Parathyroid adenoma (tissue), 2 donors: ENCODE measurements at regions not wholly inside any gene's neighbourhood (a gene's known extent, or its start where the extent isn't known, plus 50 kb on each side); places are given as distances from the start of the nearest gene placed in this dataset.
"Not testable (repeated sequence)": the region's sequence is repeated elsewhere in the genome, so short reads cannot be mapped to it uniquely, and the experiment has no call there.

Experiments used
- H2AFZ ChIP-seq: fragments of 300-600 bp; sonication (generic); one replicate; pipeline ENCODE4 v1.7.0; 2017; ENCODE audit warnings: antibody characterized with exemption, mild to moderate bottlenecking
- H3K27ac ChIP-seq: fragments of 300-600 bp; sonication (generic); one replicate; pipeline ENCODE4 v1.7.0; 2017
- H3K27me3 ChIP-seq: fragments of 300-600 bp; sonication (generic); one replicate; pipeline ENCODE4 v1.7.0; 2017; ENCODE audit warnings: low read length; ENCODE audit not compliant: control insufficient read depth, insufficient read depth
- H3K36me3 ChIP-seq: fragments of 300-600 bp; sonication (generic); one replicate; pipeline ENCODE4 v1.7.0; 2017; ENCODE audit warnings: low read length; ENCODE audit not compliant: control insufficient read depth, insufficient read depth
- H3K4me1 ChIP-seq: fragments of 300-600 bp; sonication (generic); one replicate; pipeline ENCODE4 v1.7.0; 2017; ENCODE audit warnings: control low read depth
- H3K4me2 ChIP-seq: fragments of 300-600 bp; sonication (generic); one replicate; pipeline ENCODE4 v1.7.0; 2017; ENCODE audit warnings: low read length
- H3K4me3 ChIP-seq: fragments of 300-600 bp; sonication (generic); one replicate; pipeline ENCODE4 v1.7.0; 2017; ENCODE audit warnings: low read depth, low read length
- H3K79me2 ChIP-seq: fragments of 300-600 bp; sonication (generic); one replicate; pipeline ENCODE4 v1.7.0; 2017; ENCODE audit warnings: control low read depth
- H3K9ac ChIP-seq: fragments of 300-600 bp; sonication (generic); one replicate; pipeline ENCODE4 v1.7.0; 2017; ENCODE audit warnings: mild to moderate bottlenecking
- H3K9me3 ChIP-seq: fragments of 300-600 bp; sonication (generic); one replicate; pipeline ENCODE4 v1.7.0; 2017; ENCODE audit warnings: low read length; ENCODE audit not compliant: control insufficient read depth
- CTCF ChIP-seq: fragments of 300-600 bp; sonication (generic); IDR thresholded peaks from one replicate; pipeline ENCODE4 v1.7.0; 2017; ENCODE audit warnings: antibody characterized with exemption, mild to moderate bottlenecking
- donor health status: primary hyperparathyroidism.

- no peak overlapping the region for H3K27ac ChIP-seq
- H3K79me2 ChIP-seq, result no peaks in the 10 kb centered on the region
- H3K4me3 ChIP-seq, result no peak overlapping the region
- H3K4me2 ChIP-seq, result no peak overlapping the region
- no peaks in the 10 kb centered on the region for H3K27me3 ChIP-seq
- no peaks in the 10 kb centered on the region for H3K36me3 ChIP-seq
- H3K9me3 ChIP-seq, result no peaks in the 10 kb centered on the region
- H3K9ac ChIP-seq, result no peak overlapping the region
- H2AFZ ChIP-seq, result no peak overlapping the region
- TF ChIP-seq CTCF, result no peak
- H3K4me1 ChIP-seq, result no peaks in the 10 kb centered on the region
Observed at GRCh38 chr1:79239840-79240239, 233.3 kb upstream of the ADGRL4 start.

- H3K27me3 ChIP-seq, result no peaks in the 10 kb centered on the region
- no peaks in the 10 kb centered on the region for H3K4me1 ChIP-seq
- no peaks in the 10 kb centered on the region for H3K36me3 ChIP-seq
- no peak overlapping the region for H3K4me3 ChIP-seq
- H3K9me3 ChIP-seq, result no peaks in the 10 kb centered on the region
- no peak overlapping the region for H3K4me2 ChIP-seq
- no peak for TF ChIP-seq CTCF
- H3K79me2 ChIP-seq, result no peaks in the 10 kb centered on the region
- no peak overlapping the region for H3K27ac ChIP-seq
- no peak overlapping the region for H3K9ac ChIP-seq
- no peak overlapping the region for H2AFZ ChIP-seq
Observed at GRCh38 chr1:79235301-79236002, 228.9 kb upstream of the ADGRL4 start.

GRCh38 chr1:79232818-79233217, 226.3 kb upstream of the ADGRL4 start:
- TF ChIP-seq CTCF, result no peak
- no peaks in the 10 kb centered on the region for H3K79me2 ChIP-seq
- peak overlapping the region; percentile 9 for H3K4me2 ChIP-seq
- no peaks in the 10 kb centered on the region for H3K9me3 ChIP-seq
- no peak overlapping the region for H3K4me3 ChIP-seq
- no peak overlapping the region for H2AFZ ChIP-seq
- no peaks in the 10 kb centered on the region for H3K4me1 ChIP-seq
- H3K9ac ChIP-seq, result no peak overlapping the region
- no peaks in the 10 kb centered on the region for H3K27me3 ChIP-seq
- no peak overlapping the region for H3K27ac ChIP-seq
- no peaks in the 10 kb centered on the region for H3K36me3 ChIP-seq

GRCh38 chr1:79230751-79231150, 224.2 kb upstream of the ADGRL4 start:
- not testable (repeated sequence) for H3K36me3 ChIP-seq, H3K4me2 ChIP-seq, H2AFZ ChIP-seq, H3K9ac ChIP-seq, H3K27me3 ChIP-seq, H3K79me2 ChIP-seq, H3K4me1 ChIP-seq, H3K9me3 ChIP-seq, H3K4me3 ChIP-seq, H3K27ac ChIP-seq

GRCh38 chr1:79226963-79227362, 220.4 kb upstream of the ADGRL4 start:
- H3K9ac ChIP-seq, result no peak overlapping the region
- H3K4me3 ChIP-seq, result no peak overlapping the region
- no peak for TF ChIP-seq CTCF
- no peak overlapping the region for H3K27ac ChIP-seq
- H3K4me2 ChIP-seq, result no peak overlapping the region
- no peaks in the 10 kb centered on the region for H3K79me2 ChIP-seq
- H3K4me1 ChIP-seq, result no peaks in the 10 kb centered on the region
- H3K36me3 ChIP-seq, result no peaks in the 10 kb centered on the region
- H3K27me3 ChIP-seq, result no peaks in the 10 kb centered on the region
- H2AFZ ChIP-seq, result no peak overlapping the region
- no peaks in the 10 kb centered on the region for H3K9me3 ChIP-seq
